ENCODE measurements at regions not wholly inside any gene's neighbourhood (a gene's known extent, or its start where the extent isn't known, plus 50 kb on each side); places are given as distances from the start of the nearest gene placed in this dataset.

DNA sequence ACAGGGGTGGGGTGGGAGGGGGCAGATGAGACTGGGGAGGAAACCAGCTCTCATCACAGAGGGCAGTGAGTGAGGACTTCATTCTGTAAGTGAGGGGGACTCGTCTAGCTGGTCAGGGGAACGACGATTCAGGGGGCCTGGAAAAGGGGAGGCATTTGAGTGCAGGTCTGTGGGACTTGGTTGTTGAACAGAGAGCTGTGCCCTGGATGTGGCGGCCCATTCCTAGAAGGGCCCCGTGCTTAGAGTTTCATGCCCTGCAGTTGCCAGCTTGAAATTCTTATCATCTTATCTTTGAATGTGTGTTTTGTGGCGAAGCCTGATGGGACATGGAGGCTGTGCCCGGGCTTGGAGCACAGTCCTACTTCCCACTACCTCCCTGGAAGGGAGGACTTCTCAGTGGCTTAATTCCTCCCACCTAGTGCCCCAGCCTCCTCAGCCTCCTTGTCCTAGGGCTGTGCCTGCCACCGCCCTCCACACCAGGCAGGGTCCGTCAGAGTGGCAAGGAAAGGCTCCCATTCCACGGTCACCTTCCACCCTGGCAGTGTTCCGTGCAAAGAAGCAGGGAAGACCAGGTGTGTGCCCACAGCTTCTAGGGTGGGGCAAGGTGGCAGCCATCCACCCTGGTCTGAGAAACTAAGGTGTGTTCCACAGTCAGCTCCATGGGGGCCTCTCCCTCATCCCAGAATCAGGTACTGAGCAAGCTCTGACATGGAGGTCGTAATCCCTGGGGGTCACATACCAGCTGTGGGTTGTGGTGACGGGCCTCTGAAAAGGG lies 59.7 kb upstream of the LMO1 start:
- no peak for DNase-seq (ENCODE audit: low read depth in 2 of 2)

DNA sequence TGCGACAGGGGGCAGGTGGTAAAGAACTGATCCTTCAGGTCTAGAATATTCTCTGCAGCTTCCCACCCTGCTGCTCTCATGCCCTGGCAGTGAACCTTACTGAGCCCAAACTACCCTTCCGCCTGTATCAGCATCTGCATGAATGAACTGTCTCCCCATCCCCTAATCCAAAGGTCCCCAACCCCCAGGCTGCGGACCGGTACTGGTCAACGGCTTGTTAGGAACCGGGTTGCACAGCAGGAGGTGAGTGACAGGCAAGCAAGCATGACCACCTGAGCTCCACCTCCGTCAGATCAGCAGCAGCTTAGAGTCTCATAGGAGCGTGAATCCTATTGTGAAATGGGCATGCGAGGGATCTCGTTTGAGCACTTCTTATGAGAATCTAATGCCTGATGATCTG lies 58.2 kb upstream of the LMO1 start:
- DNase-seq (ENCODE audit: low read depth in 2 of 2): no peak

DNA sequence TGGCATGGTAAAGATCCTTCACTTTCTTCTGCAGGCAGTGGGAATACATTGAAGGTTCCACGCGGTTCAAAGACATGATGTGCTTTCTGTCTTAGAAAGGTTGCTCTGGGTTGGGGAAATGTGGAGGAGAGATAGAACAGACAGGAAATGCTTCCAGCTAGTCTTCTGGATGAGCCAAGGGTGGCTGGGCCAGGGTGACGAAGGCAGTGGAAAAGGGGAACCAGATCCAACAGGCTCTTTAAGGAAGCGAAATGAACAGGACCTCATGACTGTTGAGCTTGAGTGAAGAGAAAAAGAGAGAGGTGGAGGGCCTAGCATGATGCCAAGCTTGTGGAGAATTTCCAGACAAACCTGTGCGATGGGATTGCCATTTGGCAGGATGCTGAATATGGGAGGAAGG lies 56.4 kb upstream of the LMO1 start:
- no peak for DNase-seq (ENCODE audit: low read depth in 2 of 2)

DNA sequence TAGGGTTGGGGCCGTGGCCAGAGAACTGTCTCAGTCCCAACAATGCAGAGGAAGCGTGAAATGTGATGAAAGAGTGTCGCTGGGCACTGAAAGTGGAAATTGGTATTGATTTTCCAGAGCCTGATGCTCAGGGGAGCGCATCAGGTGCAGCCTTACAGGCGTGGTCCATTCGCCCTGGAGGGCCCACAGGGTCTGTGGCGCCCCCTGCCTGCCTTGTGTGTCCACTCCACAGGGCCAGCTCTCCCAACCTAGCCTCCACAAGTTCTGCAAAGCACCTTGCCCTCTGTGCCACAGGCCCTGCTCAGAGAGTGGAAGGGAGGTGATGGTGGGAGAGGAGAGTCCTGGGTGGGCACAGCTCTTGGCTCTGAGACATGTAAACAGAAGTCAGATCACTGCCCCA lies 54.9 kb upstream of the LMO1 start:
- no peak for DNase-seq (ENCODE audit: low read depth in 2 of 2)

DNA sequence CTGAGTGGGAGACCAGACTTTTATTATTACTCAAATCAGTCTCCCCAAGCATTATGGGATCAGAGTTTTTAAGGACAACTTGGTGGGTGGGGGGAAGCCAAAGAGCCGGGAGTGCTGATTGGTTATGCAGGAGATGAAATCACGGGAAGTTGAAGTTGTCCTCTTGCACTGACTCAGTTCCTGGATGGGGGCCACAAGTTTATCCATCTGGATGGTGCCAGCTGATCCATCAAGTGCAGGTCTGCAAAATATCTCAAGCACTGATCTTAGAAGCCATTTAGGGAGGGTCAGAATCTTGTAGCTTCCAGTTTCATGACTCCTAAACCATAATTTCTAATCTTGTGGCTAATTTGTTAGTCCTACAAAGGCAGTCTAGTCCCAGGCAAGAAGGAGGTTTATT lies 53.5 kb upstream of the LMO1 start:
- DNase-seq (ENCODE audit: low read depth in 2 of 2): no peak

DNA sequence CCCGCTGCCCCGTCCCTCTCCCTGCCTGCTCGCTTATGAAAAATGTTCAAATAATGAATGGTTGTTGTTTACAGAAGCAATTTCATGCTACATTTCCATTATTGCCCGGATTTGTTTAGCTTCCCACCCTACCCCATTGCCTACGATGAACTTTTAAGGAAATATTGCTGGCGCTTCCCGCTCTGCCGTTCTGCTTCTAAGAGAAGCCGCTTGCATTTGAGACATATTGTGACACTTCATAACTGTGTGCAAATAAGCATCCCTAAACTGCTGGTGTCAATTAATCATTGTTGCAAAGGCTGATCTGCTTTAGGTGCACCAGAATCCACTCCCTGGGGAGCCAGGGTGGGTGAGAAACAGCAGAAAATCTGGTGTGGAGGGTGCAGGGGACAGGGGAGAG lies 52.3 kb upstream of the LMO1 start:
- no peak for DNase-seq (ENCODE audit: low read depth in 2 of 2)

DNA sequence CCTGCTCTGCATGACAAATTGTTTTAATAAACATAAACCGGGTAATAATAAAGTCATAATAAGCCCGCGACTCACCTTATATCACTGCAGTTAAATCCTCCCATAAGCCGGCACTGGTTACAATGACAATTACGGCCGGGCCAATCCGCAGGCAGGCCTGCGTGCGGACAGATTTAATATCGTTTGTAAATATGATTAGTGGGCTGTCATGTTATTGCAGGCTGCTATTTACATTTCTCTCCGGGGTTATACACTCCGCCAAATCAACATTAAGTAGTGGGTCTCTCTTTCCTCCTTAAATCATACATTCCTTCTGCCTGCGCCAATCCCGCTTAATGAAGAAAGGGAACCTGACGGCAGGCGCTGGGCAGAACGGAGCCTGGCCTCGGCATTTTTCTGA lies 51.8 kb upstream of the LMO1 start:
- DNase-seq (ENCODE audit: low read depth in 2 of 2): no peak

DNA sequence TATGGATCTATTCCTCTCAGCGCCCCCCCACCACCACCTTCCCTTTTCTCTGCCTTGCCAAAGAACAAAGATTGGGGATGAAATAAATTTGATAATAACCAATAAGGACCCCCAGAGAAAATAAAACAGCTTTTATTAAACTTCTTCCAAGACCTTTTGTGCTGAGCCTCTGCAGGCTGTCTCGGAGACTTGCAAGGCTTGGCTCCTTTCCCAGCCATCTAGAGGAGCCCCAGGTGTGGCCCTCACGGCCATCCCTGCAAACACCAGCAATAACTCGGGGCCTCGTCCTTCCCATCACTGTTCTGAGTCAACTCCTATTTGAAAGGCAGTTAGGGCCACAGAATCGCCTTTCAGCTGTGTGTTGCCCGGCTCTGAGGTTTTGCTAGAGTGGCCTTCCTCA lies 51.2 kb upstream of the LMO1 start:
- DNase-seq (ENCODE audit: low read depth in 2 of 2): no peak

DNA sequence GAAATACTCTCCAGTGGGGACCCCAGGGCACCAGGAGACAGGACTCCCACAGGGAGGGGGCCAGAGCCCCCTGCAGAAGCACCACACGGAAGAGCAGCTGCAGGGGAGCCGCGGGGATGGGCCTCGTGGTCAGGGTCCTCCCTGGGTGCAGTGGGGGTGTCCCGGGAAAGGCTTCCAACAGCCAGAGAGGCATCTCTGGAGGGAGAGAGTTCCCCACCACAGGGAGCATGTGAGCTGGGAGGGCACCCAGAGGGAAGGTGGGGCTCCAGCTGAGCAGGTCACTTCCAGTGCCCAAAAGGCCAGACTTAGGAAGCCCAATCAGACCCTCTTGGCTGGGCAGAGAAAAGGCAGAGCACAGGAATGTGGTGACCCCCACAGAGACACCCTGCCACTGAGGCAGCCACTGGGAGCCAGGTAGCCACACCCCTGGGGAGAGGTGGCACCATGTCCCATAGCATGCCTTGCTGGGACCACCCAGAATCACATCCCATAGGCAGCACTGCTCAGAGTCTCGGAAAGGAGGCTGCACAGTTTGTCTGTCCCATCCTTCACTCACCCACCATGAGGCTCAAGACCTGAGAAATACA lies 49.9 kb upstream of the LMO1 start:
- no peak for DNase-seq (ENCODE audit: low read depth in 2 of 2)

All from stimulated activated CD4-positive, alpha-beta T cell treated with anti-CD3 and anti-CD28 coated beads, Interleukin-15, amount 100 ng/mL, for 48 hours (primary cell).